GM23338 (cell line): ENCODE measurements at regions not wholly inside any gene's neighbourhood (a gene's known extent, or its start where the extent isn't known, plus 50 kb on each side); places are given as distances from the start of the nearest gene placed in this dataset.

Source experiments
- CTCF ChIP-seq, 2 experiments: fragments of 200-600 bp in 1 of 2; sonication (generic) in 1 of 2; conservative IDR thresholded peaks; 2 replicates each; pipeline versions ENCODE4 v1.5.1 to v1.6.1; 2016 to 2017; ENCODE audit warnings: antibody characterized with exemption in 2 of 2, low read depth in 2 of 2, mild to moderate bottlenecking in 2 of 2, moderate library complexity in 1 of 2
- ETS1 ChIP-seq: IDR thresholded peaks from 2 replicates; pipeline ENCODE4 v1.6.1; 2016; ENCODE audit warnings: antibody characterized with exemption
- EZH2 ChIP-seq: fragments of 200-600 bp; sonication (generic); IDR thresholded peaks from one replicate; pipeline ENCODE4 v1.8.0; 2017; ENCODE audit warnings: antibody characterized with exemption, mild to moderate bottlenecking, low read depth; ENCODE audit not compliant: unreplicated experiment
- JUNB ChIP-seq: IDR thresholded peaks from one replicate; pipeline ENCODE4 v1.6.1; 2016; ENCODE audit warnings: antibody characterized with exemption; ENCODE audit not compliant: unreplicated experiment
- NANOG ChIP-seq: IDR thresholded peaks from 2 replicates; pipeline ENCODE4 v1.6.1; 2016; ENCODE audit warnings: antibody characterized with exemption, borderline replicate concordance
- POLR2AphosphoS5 ChIP-seq: IDR thresholded peaks from 2 replicates; pipeline ENCODE4 v1.6.1; 2016; ENCODE audit warnings: antibody characterized with exemption, low read depth
- REST ChIP-seq: IDR thresholded peaks from one replicate; pipeline ENCODE4 v1.6.1; 2018; ENCODE audit warnings: antibody characterized with exemption; ENCODE audit not compliant: unreplicated experiment

- TF ChIP-seq CTCF (conservative IDR thresholded peaks at IDR 0.05; ENCODE audit: low read depth in 2 of 2) (no peak), JUNB (no peak), ETS1 (no peak), EZH2 (no peak), NANOG (no peak), POLR2AphosphoS5 (no peak), REST (no peak)
Observed at GRCh38 chr16:14366447-14366846, 263.6 kb downstream of the PARN start.
